ENCODE measurements at regions not wholly inside any gene's neighbourhood (a gene's known extent, or its start where the extent isn't known, plus 50 kb on each side); places are given as distances from the start of the nearest gene placed in this dataset.

GRCh38 chr12:84308211-84308610, 604.4 kb downstream of the SLC6A15 start:
- TF ChIP-seq CTCF (conservative IDR thresholded peaks at IDR 0.05) (no peak), ZFX (IDR thresholded peaks at IDR 0.05) (no peak)
